K562 (cell line): ENCODE measurements at regions not wholly inside any gene's neighbourhood (a gene's known extent, or its start where the extent isn't known, plus 50 kb on each side); places are given as distances from the start of the nearest gene placed in this dataset.

Experiments used
- E2F1 ChIP-seq: sonication (generic); formaldehyde crosslinking; IDR thresholded peaks from 2 replicates; pipeline ENCODE4 v1.8.1; 2023; ENCODE audit warnings: mild to moderate bottlenecking, missing genetic modification reagents, moderate library complexity
- HMGN3 ChIP-seq: IDR thresholded peaks from 2 replicates; pipeline ENCODE4 v1.6.1; 2011; ENCODE audit warnings: borderline replicate concordance, low read depth, mild to moderate bottlenecking, mixed read lengths, low read length; ENCODE audit not compliant: insufficient read length; ENCODE audit errors: extremely low read depth
- RB1 ChIP-seq: fragments of 450-650 bp; IDR thresholded peaks from 2 replicates; pipeline ENCODE4 v1.6.1; 2017; ENCODE audit warnings: low read depth, mild to moderate bottlenecking
- TSHZ1 ChIP-seq: fragments of 250-450 bp; sonication (Bioruptor Pico); IDR thresholded peaks from 2 replicates; pipeline ENCODE4 v1.4.0; 2020; ENCODE audit warnings: mild to moderate bottlenecking, moderate library complexity
- ZNF121 ChIP-seq: sonication (generic); formaldehyde crosslinking; conservative IDR thresholded peaks from 2 replicates; pipeline ENCODE4 v1.8.0; 2022; ENCODE audit warnings: missing genetic modification reagents
- TF ChIP-seq, protein P1 (sequence below): fragments of 250-450 bp; sonication (Bioruptor Pico); IDR thresholded peaks from 2 replicates; pipeline ENCODE4 v1.8.0; 2022; ENCODE audit warnings: moderate library complexity, mild to moderate bottlenecking, inconsistent platforms

- TF ChIP-seq TSHZ1 (CRISPR knock-in tag) (no peak), ZNF121 (CRISPR knock-in tag) (no peak), RB1 (no peak), HMGN3 (no peak), E2F1 (no peak)
- TF ChIP-seq, protein P1, sequence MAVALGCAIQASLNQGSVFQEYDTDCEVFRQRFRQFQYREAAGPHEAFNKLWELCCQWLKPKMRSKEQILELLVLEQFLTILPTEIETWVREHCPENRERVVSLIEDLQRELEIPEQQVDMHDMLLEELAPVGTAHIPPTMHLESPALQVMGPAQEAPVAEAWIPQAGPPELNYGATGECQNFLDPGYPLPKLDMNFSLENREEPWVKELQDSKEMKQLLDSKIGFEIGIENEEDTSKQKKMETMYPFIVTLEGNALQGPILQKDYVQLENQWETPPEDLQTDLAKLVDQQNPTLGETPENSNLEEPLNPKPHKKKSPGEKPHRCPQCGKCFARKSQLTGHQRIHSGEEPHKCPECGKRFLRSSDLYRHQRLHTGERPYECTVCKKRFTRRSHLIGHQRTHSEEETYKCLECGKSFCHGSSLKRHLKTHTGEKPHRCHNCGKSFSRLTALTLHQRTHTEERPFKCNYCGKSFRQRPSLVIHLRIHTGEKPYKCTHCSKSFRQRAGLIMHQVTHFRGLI (CRISPR knock-in tag): no peak
Observed at GRCh38 chr16:76857402-76857801, 333.6 kb upstream of the MON1B start (continued).
